Muscle of leg (tissue), 3 donors: ENCODE measurements at regions not wholly inside any gene's neighbourhood (a gene's known extent, or its start where the extent isn't known, plus 50 kb on each side); places are given as distances from the start of the nearest gene placed in this dataset.
A peak's percentile ranks its signal among the peaks of the same experiment; 100 is the strongest.

ENCODE experiments used
- DNase-seq: peaks from one replicate; pipeline ENCODE4 v3.0.0; 2013
- H3K27ac ChIP-seq: one replicate; pipeline ENCODE4 v1.5.1; 2013; ENCODE audit warnings: mild to moderate bottlenecking, low read length, control low read depth
- H3K27me3 ChIP-seq: one replicate; pipeline ENCODE4 v1.6.1; 2013; ENCODE audit warnings: low read length; ENCODE audit not compliant: control insufficient read depth, insufficient read depth
- H3K36me3 ChIP-seq: one replicate; pipeline ENCODE4 v1.6.1; 2013; ENCODE audit warnings: low read length; ENCODE audit not compliant: control insufficient read depth, insufficient read depth
- H3K4me1 ChIP-seq: one replicate; pipeline ENCODE4 v1.6.1; 2013; ENCODE audit warnings: low read length; ENCODE audit not compliant: control insufficient read depth, insufficient read depth
- H3K4me3 ChIP-seq: one replicate; pipeline ENCODE4 v1.5.1; 2013; ENCODE audit warnings: low read length, control low read depth
- H3K9me3 ChIP-seq: replicated peaks from 2 replicates; pipeline ENCODE4 v1.6.1; 2013; ENCODE audit warnings: low read depth, low read length; ENCODE audit not compliant: control insufficient read depth
- WGBS: methylation state at CpG from one replicate; pipeline ENCODE4 v1.1.5; 2013; ENCODE audit warnings: missing lambda C conversion rate; ENCODE audit not compliant: insufficient coverage; 5-methylcytosine and 5-hydroxymethylcytosine counted together

GRCh38 chr7:21167942-21168341 is 259.9 kb upstream of the SP4 start:
- DNase-seq: no peak
- H3K4me1 ChIP-seq: no peaks in the 10 kb centered on the region
- H3K27ac ChIP-seq: no peak overlapping the region
- H3K36me3 ChIP-seq: no peaks in the 10 kb centered on the region
- no CpG with 5 or more reads among the region's 2 CpGs for WGBS
- H3K4me3 ChIP-seq: no peak overlapping the region
- no peaks in the 10 kb centered on the region for H3K9me3 ChIP-seq
- peaks cover 18% of the 10 kb centered on the region for H3K27me3 ChIP-seq

GRCh38 chr7:21169667-21170580 is 258.0 kb upstream of the SP4 start:
- Histone ChIP-seq H3K9me3 (no peaks in the 10 kb centered on the region), H3K27me3 (peaks cover 18% of the 10 kb centered on the region), H3K4me1 (no peaks in the 10 kb centered on the region), H3K27ac (no peak overlapping the region), H3K36me3 (no peaks in the 10 kb centered on the region), H3K4me3 (no peak overlapping the region)
- 6% methylated on average over 13 of the region's 30 CpGs for WGBS
- DNase-seq: peak; percentile 22

DNA sequence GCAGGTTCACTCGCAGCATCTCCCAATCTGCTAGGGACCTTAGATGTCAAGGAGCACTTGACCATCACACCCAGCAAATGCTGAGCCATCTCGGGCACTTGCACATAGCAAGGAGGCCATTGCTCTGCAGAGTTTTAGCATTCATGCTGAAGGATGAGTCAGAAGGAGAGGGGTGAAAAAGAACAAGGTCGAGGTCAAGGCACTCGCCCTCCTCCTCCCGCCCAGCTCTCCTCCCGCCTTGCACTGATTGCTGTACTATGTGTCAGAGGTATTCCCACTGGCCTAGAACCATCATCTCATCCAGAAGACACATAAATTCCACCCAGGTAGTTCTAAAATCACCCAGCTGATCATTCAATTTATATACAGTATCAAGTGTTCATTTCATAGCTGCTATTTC is 255.1 kb upstream of the SP4 start:
- H3K4me1 ChIP-seq: no peaks in the 10 kb centered on the region

GRCh38 chr7:21173436-21173835 is 254.4 kb upstream of the SP4 start:
- no peak overlapping the region for H3K27ac ChIP-seq
- no peaks in the 10 kb centered on the region for H3K4me1 ChIP-seq
- WGBS: no CpG with 5 or more reads among the region's 1 CpG
- no peak overlapping the region for H3K4me3 ChIP-seq
- H3K36me3 ChIP-seq: no peaks in the 10 kb centered on the region
- H3K9me3 ChIP-seq: no peaks in the 10 kb centered on the region
- no peak for DNase-seq
- peaks cover 16% of the 10 kb centered on the region for H3K27me3 ChIP-seq

More for the DNA sequence above, 255.1 kb upstream of the SP4 start:
- Histone ChIP-seq H3K9me3 (no peaks in the 10 kb centered on the region), H3K27ac (no peak overlapping the region), H3K4me3 (no peak overlapping the region), H3K36me3 (no peaks in the 10 kb centered on the region), H3K27me3 (peaks cover 16% of the 10 kb centered on the region)
- WGBS: 80% methylated on average over 2 of the region's 6 CpGs
- DNase-seq: no peak

DNA sequence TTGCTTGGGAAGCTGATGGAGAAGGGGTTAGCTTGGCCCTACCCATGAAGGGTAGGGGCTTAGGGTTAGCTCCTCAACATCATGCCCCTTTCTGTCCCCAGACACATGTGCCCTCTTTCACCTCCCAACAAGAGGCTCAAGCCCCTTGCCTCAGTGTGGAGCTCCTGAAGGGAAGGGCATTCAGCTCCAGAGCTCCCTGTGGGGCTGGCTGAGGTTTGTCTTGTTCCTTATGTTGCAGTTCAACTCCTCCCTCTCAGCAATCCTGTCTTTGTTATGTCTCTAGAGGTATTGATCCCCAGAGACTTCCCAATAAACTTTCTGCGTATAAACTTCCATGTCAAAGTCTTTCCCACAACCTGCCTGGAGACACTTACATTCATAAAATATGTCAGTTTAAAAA is 252.2 kb upstream of the SP4 start:
- no peaks in the 10 kb centered on the region for H3K4me1 ChIP-seq
- no peak overlapping the region for H3K4me3 ChIP-seq
- no peak overlapping the region for H3K27ac ChIP-seq
- WGBS: no CpG with 5 or more reads among the region's 1 CpG
- H3K27me3 ChIP-seq: no peaks in the 10 kb centered on the region
- no peaks in the 10 kb centered on the region for H3K9me3 ChIP-seq
- DNase-seq: no peak
- H3K36me3 ChIP-seq: no peaks in the 10 kb centered on the region

DNA sequence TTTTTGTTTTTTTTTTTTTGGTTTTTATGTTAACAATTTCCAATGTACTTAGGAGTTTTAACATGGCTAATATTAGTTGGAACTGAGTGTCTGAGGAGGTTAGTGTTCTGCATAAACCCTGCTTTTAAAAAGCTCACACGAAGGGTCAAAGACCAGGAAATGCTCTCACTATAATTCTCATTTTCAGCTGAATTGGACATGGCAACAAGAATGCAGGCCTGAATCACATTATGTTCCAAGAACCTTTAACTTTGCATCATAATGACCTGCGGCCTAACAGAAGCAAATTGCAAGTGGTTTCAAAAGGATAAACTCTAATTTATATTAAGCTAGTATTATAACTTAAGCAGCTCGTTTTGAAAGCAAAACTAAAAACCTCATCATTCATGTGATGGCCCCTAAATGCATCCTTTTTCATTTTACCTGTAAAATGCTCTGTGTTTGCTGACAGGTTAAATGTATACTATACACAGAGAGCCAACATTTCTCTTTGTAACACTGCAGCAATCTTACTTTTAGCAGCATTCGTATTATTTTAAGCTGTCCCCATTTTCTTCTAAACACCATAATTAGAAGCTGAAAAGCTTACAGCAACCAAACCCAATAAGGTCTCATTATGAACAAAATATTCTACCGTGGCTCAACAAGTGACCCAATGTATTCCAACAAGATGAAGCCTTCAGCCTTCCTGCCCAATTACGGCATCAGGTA is 242.8 kb upstream of the SP4 start:
- no peaks in the 10 kb centered on the region for H3K36me3 ChIP-seq
- no peaks in the 10 kb centered on the region for H3K4me1 ChIP-seq
- no peaks in the 10 kb centered on the region for H3K9me3 ChIP-seq
- 54% methylated on average over 3 of the region's 6 CpGs for WGBS
- no peak overlapping the region for H3K27ac ChIP-seq
- H3K27me3 ChIP-seq: no peaks in the 10 kb centered on the region
- no peak for DNase-seq
- H3K4me3 ChIP-seq: no peak overlapping the region

DNA sequence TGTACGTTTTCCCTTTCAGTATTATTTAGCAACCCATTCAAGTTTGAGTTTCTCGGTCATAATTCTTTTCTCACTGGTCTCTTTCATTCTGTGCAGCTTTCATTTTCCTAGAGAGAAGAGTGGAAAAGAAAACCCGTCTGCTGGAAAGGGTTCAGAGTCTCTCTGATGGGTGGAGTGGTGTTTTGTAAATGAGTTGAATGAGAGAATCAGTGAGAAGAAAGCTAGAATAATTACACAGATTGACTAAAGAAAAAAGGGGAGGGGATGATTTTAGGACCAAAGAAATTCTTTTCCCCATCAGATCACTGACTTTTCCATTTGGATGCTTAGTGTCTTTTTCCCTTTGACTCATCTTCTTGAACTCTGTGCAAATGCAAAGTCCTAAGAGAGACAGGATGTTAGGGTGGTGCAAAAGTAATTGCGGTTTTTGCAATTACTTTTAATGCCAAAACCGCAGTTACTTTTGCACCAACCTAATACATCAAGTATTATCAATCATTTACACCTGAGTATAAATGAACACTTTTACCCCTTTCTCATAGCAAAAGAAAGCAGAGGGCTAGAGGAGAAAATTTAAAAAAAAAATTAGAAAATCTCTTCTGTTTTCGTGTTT is 242.1 kb upstream of the SP4 start:
- Histone ChIP-seq H3K4me3 (no peak overlapping the region), H3K27me3 (no peaks in the 10 kb centered on the region), H3K36me3 (no peaks in the 10 kb centered on the region), H3K4me1 (no peaks in the 10 kb centered on the region), H3K27ac (no peak overlapping the region), H3K9me3 (no peaks in the 10 kb centered on the region)
- DNase-seq: peak; percentile 5
- WGBS: 29% methylated on average over 1 of the region's 6 CpGs

DNA sequence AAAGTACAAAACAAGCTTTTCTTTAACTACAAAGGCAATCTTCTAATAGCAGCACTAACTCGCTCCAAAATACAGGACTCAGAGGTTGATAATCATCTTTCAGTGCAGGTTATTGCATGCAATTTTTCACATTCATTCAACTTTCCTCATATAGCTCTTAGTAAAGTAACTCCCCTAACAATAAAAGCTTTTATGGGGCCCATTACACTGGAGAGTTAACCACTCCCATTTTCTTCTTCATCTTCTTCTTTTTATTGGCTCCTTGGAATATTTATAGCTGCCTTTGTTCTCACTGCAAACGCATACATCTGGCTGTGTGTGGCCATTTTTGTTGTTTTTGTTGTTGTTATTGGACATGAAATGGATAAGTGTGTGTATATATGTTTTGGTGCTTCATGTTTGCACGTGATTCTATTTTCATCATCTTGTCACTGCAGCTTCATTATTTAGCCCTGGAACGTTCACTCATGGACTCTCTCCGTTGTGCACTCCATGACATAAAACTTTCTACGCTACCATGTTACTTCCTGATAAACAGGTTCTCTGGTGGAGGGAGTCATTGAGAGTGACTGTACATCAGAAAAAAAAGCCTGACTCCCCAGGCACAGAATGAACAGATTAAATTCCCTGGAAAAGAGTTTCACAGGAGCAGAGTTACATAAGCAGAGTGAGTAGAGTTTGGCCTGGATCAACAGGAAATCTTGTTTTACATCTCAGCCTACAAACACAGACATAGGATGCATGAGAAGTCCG is 236.4 kb upstream of the SP4 start:
- 80% methylated on average over 1 of the region's 7 CpGs for WGBS
- Histone ChIP-seq H3K4me3 (no peak overlapping the region), H3K4me1 (no peaks in the 10 kb centered on the region), H3K27me3 (no peaks in the 10 kb centered on the region), H3K27ac (no peak overlapping the region), H3K36me3 (no peaks in the 10 kb centered on the region), H3K9me3 (no peaks in the 10 kb centered on the region)
- DNase-seq: no peak

- 60% methylated on average over 2 of the region's 2 CpGs for WGBS
- Histone ChIP-seq H3K36me3 (no peaks in the 10 kb centered on the region), H3K9me3 (no peaks in the 10 kb centered on the region), H3K4me1 (no peaks in the 10 kb centered on the region), H3K4me3 (no peak overlapping the region), H3K27ac (no peak overlapping the region), H3K27me3 (no peaks in the 10 kb centered on the region)
- no peak for DNase-seq
Observed at GRCh38 chr7:21192657-21193056, 235.2 kb upstream of the SP4 start.

GRCh38 chr7:21193895-21194294 is 234.0 kb upstream of the SP4 start:
- H3K4me3 ChIP-seq: no peak overlapping the region
- no peaks in the 10 kb centered on the region for H3K27me3 ChIP-seq
- no peaks in the 10 kb centered on the region for H3K9me3 ChIP-seq
- no peaks in the 10 kb centered on the region for H3K36me3 ChIP-seq
- no peaks in the 10 kb centered on the region for H3K4me1 ChIP-seq
- no peak overlapping the region for H3K27ac ChIP-seq
- DNase-seq: no peak
- WGBS: no CpG with 5 or more reads among the region's 2 CpGs
